ENCODE measurements at regions not wholly inside any gene's neighbourhood (a gene's known extent, or its start where the extent isn't known, plus 50 kb on each side); places are given as distances from the start of the nearest gene placed in this dataset.

GRCh38 chr5:98638111-98638510 is 135.4 kb upstream of the RGMB start:
- DNase-seq = no peak

DNA sequence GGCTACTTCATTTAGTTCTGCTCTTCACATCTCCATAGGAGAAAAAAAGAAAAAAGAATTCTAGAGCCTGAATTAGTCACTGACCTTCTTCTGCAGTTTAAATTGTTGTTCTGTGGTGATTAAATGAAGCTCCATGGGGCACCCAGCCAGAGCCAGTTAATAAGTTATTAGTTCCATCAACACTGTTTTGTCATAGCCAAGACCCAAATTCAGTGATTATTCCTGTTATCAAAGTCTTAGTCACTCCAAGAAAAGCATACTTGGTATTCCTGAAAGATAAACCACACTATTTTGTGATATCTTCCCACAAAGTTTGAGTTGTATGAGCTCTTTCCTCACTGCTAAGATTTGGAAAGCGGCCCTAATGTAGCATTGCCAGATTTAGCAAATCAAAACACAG is 134.8 kb upstream of the RGMB start:
- no peak for DNase-seq

DNA sequence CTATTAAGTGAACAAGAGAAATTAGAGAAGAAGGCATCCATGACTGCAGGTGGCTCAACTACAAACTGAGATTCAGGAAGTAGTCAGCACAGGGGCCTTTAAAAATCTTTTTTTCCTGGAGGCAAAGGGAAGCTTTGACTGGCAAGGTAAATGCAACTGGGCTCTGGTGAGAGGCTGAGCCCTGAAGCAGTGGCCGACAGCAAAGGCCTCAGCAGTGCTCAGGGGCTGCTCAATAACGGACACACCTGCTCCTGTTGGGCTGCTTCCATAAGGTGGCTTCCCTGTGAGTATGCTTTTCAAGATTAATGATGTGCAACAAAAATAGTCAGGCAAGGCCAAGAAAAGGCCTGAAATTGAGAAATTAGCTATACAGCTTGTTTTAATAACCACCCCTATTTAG is 134.2 kb upstream of the RGMB start:
- DNase-seq = no peak

GRCh38 chr5:98641671-98642070 is 131.8 kb upstream of the RGMB start:
- no peak for DNase-seq

DNA sequence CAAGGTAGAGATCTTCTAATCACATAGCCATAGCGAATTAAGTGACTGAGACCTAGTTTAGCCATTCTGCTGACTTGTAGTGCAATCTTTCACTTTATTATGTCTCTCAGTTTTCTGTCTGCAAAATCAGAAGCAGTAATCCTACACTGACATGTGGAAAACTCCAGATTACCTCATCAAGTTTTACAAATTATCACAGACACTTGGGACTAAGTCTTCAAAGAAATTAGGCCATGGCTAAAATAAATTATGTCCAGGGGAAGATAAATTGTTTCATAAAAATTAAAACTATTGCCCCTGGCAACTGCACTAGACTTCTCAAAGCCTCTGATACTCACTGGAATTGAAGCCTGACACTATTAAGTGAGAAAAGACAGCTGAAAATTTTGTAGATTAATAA is 129.9 kb upstream of the RGMB start:
- no peak for DNase-seq

DNA sequence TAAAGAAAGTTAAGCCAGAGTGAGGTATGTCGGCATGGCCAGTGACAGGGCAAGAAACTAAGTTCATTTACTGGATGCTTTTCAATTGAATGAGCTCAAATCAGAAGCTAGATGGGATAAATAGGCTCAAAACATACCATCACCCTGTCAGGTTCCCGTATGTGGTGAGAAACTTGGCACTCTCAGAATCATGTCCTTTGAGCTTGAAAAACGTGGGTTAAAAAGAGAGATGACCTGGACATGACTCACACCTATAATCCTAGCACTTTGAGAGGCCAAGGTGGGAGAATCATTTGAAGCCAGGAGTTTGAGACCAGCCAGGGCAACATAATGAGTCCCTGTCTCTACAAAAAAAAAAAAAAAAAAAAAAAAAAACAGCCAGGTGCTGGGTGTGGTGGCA is 121.7 kb upstream of the RGMB start:
- no peak for DNase-seq

- DNase-seq = no peak
Observed at GRCh38 chr5:98656125-98656795, 117.2 kb upstream of the RGMB start.

GRCh38 chr5:98656796-98657195 is 116.7 kb upstream of the RGMB start:
- no peak for DNase-seq

GRCh38 chr5:98657559-98657958 is 115.9 kb upstream of the RGMB start:
- no peak for DNase-seq

- DNase-seq = no peak
Observed at GRCh38 chr5:98663521-98663920, 109.9 kb upstream of the RGMB start.

GRCh38 chr5:98664736-98665135 is 108.7 kb upstream of the RGMB start:
- no peak for DNase-seq

DNA sequence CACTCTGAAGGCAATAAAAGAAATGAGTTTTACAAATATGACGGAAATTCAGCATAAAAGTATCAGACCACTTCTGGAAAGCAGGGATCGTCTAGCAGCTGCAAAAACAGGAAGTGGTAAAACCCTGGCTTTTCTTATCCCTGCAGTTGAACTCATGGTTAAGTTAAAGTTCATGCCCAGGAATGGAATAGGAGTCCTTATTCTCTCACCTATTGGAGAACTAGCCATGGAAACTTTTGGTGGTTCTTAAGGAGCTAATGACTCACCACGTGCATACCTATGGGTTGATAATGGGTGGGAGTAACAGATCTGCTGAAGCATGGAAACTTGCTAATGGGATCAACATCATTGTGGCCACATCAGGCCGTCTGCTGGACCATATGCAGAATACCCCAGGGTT is 93.5 kb upstream of the RGMB start:
- DNase-seq = no peak

GRCh38 chr5:98690002-98690401 is 83.5 kb upstream of the RGMB start:
- DNase-seq = no peak

- no peak for DNase-seq
Observed at GRCh38 chr5:98694902-98695301, 78.6 kb upstream of the RGMB start.

DNA sequence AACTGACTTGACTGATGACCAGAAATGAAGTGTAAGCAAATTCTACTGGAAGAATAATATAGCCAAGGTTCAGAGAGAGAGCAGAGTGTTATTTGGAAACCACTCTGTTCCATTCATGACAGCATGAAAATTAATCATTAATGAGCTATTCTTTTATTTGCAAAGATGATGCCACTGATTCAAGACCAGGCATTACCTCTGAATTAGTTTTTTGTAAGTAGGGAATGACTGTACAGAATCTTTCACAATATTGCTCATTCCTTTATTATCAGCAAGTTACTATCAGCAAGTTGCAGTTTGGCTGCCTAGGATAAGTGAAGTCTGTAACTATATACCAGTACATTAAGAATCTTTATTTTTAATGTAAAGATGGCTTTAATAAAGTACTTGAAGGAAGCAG is 75.1 kb upstream of the RGMB start:
- DNase-seq = no peak

DNA sequence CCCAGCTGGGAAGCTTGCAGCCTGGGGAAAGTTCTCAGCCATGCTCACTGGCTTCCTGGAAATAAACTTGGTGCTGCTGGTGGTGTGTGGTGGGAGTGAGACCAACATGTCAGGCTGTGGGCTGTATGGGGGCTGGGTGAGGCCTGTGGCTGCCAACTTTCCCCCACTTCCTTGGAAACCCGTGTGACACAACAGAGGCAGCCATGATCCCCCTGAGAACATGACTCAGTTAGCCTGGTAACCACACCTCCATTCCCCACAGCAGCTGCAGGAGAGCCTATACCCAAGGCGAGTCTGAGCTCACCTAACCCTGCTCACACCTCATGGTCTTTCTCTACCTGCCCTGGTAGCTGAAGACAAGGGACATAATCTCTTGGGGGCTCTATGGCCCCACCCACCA is 72.7 kb upstream of the RGMB start:
- no peak for DNase-seq

DNA sequence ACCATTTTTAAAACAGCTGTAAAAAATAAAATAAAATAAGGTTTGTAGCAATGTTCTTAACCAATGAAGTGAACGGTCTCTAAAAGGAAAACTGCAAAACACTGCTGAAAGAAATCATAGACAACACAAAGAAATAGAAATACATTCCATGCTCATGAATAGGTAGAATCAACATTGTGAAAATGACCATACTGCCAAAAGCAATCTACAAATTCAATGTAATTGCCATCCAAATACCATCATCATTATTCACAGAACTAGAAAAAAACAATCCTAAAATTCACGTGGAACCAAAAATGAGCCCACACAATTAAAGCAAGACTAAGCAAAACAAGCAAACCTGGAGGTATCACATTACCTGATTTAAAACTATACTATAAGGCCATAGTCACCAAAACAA is 67.6 kb upstream of the RGMB start:
- DNase-seq = no peak

DNA sequence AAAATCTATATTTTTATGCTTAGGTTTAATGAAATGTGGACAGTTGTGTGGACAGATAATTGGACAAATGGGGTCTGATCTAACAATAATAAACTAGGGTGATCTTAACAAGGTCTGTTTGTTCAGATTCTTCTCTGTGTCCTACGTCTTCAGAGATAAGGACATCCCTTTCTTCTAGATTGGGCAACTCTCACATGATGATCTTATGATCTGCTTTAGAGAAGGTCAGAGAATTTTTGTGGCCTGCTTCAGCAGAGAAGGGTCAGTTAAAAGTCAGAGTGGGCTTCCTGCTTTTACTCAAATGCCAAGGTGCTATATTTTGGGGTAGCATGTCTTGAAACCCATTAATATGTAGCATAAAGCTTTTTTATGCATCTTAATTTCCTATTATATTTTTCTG is 63.8 kb upstream of the RGMB start:
- DNase-seq = no peak

DNA sequence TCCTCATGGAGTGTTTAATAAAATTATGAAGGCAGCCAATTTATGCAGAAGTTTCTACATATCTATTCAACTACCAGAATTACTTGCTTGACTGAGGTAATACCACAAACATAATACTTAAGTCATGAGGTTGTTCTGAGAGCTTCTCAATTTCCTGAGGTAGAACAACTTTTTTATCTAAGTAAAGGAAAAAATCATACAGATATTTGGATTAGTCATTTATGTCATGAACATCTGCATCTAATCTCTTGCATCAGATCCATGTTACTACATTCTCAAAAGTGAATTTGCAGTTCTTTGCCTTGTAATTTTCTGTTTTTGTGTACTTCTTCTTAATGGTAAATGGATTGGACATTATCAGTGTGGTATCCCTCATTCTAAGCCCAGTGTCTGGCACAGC is 60.4 kb upstream of the RGMB start:
- no peak for DNase-seq

DNA sequence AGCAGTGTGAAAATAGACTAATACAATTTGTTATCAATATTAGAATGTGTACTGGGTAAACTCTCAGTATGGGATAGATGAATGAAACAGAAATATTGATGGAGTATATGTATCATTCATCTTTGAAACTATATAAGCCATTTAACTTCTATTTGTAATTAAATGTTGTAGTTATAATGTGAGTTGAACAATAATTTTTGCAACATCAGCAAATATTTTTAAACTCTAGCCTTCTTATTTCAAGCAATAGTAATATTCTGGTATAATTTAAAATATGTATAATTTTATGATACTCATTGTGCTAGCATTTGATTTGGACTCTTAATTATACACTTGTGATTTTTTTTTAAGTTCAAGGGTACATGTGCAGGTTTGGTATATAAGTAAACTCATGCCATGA is 59.6 kb upstream of the RGMB start:
- DNase-seq = no peak

DNA sequence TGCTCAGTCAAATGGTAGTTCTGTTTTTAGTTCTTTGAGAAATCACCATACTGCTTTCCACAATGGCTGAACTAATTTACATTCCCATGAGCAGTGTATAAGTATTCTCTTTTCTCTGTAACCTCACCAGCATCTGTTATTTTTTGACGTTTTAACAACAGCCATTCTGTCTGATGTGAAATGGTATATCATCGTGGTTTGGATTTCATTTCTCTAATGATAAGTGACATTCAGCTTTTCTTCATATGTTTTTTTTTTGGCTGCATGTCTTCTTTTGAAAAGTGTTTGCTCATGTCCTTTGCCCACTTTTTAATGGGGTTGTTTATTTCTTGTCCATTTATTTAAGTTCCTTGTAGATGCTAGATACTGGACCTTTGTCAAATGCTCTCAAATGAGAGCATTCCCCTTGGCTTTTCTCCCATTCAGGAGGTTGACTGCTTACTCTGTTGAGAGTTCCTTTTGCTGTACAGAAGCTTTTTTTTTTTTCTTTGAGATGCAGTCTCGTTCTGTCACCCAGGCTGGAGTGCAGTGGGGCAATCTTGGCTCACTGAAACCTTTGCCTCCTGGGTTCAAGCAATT is 58.7 kb upstream of the RGMB start:
- DNase-seq = no peak

DNA sequence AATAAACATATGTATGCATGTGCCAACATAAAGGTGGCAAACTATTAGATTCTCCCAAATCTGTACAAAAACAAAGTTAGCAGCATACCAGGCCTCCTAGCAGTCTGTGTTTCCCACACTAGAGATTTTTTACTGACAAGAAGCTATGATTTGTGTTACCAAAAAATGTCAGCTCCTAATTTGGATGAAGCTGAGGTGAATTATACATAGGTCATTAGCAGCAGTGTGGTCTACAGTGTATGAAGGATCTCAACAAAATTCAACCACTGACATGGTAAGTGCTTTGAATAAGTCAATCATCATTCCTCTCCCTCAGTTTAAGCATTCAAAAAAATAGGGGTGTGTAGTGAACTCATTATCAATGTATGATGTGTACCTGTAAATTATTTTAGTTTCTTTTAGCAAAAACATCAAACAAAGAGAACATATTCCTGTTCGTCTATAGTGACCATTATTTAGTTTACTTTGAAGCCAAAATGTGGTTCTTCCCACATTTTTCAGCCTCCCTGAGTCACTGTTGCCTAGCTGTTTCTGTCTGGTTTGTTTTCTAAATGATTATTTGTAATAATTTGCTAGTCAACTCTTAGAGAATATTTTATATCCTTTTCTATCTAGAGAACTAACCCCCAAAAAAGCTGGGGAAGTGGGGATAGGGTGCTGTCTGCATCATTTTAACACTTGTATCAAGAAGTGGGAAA is 52.1 kb upstream of the RGMB start:
- DNase-seq = no peak

- no peak for DNase-seq
Observed at GRCh38 chr5:98722188-98722587, 51.3 kb upstream of the RGMB start.

- DNase-seq = no peak
Observed at GRCh38 chr5:98723061-98723460, 50.4 kb upstream of the RGMB start.

Data from NCI-H82 (cell line).